ENCODE measurements at regions not wholly inside any gene's neighbourhood (a gene's known extent, or its start where the extent isn't known, plus 50 kb on each side); places are given as distances from the start of the nearest gene placed in this dataset.

DNA sequence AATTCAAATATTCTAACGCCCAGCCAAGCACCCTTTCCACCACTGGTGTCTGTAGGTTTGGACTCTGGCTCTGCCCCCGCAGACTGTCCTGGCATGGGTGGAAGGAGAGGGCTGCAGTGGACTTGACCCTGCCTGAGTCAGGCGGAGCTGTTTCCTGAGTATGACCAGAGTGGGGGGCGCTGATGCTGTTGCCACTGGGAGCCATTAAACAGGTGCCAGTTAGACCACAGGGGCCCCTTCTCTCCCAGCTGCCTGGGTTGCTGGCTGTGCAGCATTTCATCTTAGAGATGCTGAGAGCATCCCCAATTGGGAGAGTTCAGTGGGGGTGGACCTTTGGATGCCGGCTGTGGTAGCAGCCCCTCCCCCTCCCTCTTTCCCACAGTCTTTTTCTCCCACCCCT, 539.5 kb downstream of the MATN1 start:
- TF ChIP-seq, protein P1, sequence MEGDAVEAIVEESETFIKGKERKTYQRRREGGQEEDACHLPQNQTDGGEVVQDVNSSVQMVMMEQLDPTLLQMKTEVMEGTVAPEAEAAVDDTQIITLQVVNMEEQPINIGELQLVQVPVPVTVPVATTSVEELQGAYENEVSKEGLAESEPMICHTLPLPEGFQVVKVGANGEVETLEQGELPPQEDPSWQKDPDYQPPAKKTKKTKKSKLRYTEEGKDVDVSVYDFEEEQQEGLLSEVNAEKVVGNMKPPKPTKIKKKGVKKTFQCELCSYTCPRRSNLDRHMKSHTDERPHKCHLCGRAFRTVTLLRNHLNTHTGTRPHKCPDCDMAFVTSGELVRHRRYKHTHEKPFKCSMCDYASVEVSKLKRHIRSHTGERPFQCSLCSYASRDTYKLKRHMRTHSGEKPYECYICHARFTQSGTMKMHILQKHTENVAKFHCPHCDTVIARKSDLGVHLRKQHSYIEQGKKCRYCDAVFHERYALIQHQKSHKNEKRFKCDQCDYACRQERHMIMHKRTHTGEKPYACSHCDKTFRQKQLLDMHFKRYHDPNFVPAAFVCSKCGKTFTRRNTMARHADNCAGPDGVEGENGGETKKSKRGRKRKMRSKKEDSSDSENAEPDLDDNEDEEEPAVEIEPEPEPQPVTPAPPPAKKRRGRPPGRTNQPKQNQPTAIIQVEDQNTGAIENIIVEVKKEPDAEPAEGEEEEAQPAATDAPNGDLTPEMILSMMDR (IDR thresholded peaks at IDR 0.05): no peak
- TF ChIP-seq RCOR1 (IDR thresholded peaks at IDR 0.05; ENCODE audit: low read depth, low read length) (no peak), CBX2 (IDR thresholded peaks at IDR 0.05; ENCODE audit: borderline replicate concordance, low read depth) (no peak), CBX8 (IDR thresholded peaks at IDR 0.05) (no peak)
- TF ChIP-seq, protein P2, sequence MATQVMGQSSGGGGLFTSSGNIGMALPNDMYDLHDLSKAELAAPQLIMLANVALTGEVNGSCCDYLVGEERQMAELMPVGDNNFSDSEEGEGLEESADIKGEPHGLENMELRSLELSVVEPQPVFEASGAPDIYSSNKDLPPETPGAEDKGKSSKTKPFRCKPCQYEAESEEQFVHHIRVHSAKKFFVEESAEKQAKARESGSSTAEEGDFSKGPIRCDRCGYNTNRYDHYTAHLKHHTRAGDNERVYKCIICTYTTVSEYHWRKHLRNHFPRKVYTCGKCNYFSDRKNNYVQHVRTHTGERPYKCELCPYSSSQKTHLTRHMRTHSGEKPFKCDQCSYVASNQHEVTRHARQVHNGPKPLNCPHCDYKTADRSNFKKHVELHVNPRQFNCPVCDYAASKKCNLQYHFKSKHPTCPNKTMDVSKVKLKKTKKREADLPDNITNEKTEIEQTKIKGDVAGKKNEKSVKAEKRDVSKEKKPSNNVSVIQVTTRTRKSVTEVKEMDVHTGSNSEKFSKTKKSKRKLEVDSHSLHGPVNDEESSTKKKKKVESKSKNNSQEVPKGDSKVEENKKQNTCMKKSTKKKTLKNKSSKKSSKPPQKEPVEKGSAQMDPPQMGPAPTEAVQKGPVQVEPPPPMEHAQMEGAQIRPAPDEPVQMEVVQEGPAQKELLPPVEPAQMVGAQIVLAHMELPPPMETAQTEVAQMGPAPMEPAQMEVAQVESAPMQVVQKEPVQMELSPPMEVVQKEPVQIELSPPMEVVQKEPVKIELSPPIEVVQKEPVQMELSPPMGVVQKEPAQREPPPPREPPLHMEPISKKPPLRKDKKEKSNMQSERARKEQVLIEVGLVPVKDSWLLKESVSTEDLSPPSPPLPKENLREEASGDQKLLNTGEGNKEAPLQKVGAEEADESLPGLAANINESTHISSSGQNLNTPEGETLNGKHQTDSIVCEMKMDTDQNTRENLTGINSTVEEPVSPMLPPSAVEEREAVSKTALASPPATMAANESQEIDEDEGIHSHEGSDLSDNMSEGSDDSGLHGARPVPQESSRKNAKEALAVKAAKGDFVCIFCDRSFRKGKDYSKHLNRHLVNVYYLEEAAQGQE (IDR thresholded peaks at IDR 0.05): no peak
